ENCODE measurements at regions not wholly inside any gene's neighbourhood (a gene's known extent, or its start where the extent isn't known, plus 50 kb on each side); places are given as distances from the start of the nearest gene placed in this dataset.

GRCh38 chr4:136818811-136819330 lies 713.4 kb downstream of the PCDH18 start:
- DNase-seq (ENCODE audit: extremely low spot score): no peak
- Histone ChIP-seq H3K4me1 (ENCODE audit: insufficient read depth) (no peaks in the 10 kb centered on the region), H3K4me3 (ENCODE audit: low read depth, low read length) (no peak overlapping the region), H3K36me3 (ENCODE audit: insufficient read depth) (no peaks in the 10 kb centered on the region), H3K27ac (ENCODE audit: low read depth) (no peak overlapping the region)
- WGBS: 16% methylated on average over 1 of the region's 1 CpG

- Histone ChIP-seq H3K27ac (ENCODE audit: low read depth) (no peak overlapping the region), H3K4me3 (ENCODE audit: low read depth, low read length) (no peak overlapping the region), H3K36me3 (ENCODE audit: insufficient read depth) (no peaks in the 10 kb centered on the region), H3K4me1 (ENCODE audit: insufficient read depth) (no peaks in the 10 kb centered on the region)
- WGBS: 99% methylated on average over 42 of the region's 42 CpGs
- no peak for DNase-seq (ENCODE audit: extremely low spot score)
These were observed 720.0 kb downstream of the PCDH18 start for GRCh38 chr4:136812100-136812880.

- WGBS: 98% methylated on average over 14 of the region's 14 CpGs
- DNase-seq (ENCODE audit: extremely low spot score): no peak
- no peak overlapping the region for H3K4me3 ChIP-seq (ENCODE audit: low read depth, low read length)
- H3K27ac ChIP-seq (ENCODE audit: low read depth): no peak overlapping the region
- no peaks in the 10 kb centered on the region for H3K36me3 ChIP-seq (ENCODE audit: insufficient read depth)
- H3K4me1 ChIP-seq (ENCODE audit: insufficient read depth): no peaks in the 10 kb centered on the region
These were observed 720.7 kb downstream of the PCDH18 start for GRCh38 chr4:136811496-136812077.

GRCh38 chr4:136810626-136811025 lies 721.7 kb downstream of the PCDH18 start:
- Histone ChIP-seq H3K36me3 (ENCODE audit: insufficient read depth) (no peaks in the 10 kb centered on the region), H3K27ac (ENCODE audit: low read depth) (no peak overlapping the region), H3K4me3 (ENCODE audit: low read depth, low read length) (no peak overlapping the region), H3K4me1 (ENCODE audit: insufficient read depth) (no peaks in the 10 kb centered on the region)
- no peak for DNase-seq (ENCODE audit: extremely low spot score)
- 97% methylated on average over 6 of the region's 6 CpGs for WGBS

- H3K36me3 ChIP-seq (ENCODE audit: insufficient read depth): no peaks in the 10 kb centered on the region
- no peak for DNase-seq (ENCODE audit: extremely low spot score)
- H3K4me1 ChIP-seq (ENCODE audit: insufficient read depth): no peaks in the 10 kb centered on the region
- no peak overlapping the region for H3K27ac ChIP-seq (ENCODE audit: low read depth)
- 98% methylated on average over 1 of the region's 1 CpG for WGBS
- no peak overlapping the region for H3K4me3 ChIP-seq (ENCODE audit: low read depth, low read length)
These were observed 725.5 kb downstream of the PCDH18 start for GRCh38 chr4:136806844-136807243.

- WGBS: 90% methylated on average over 2 of the region's 2 CpGs
- Histone ChIP-seq H3K4me1 (ENCODE audit: insufficient read depth) (no peaks in the 10 kb centered on the region), H3K36me3 (ENCODE audit: insufficient read depth) (no peaks in the 10 kb centered on the region), H3K27ac (ENCODE audit: low read depth) (no peak overlapping the region), H3K4me3 (ENCODE audit: low read depth, low read length) (no peak overlapping the region)
- DNase-seq (ENCODE audit: extremely low spot score): no peak
These were observed 726.7 kb downstream of the PCDH18 start for GRCh38 chr4:136805617-136806016.

- no peak overlapping the region for H3K27ac ChIP-seq (ENCODE audit: low read depth)
- 82% methylated on average over 3 of the region's 3 CpGs for WGBS
- DNase-seq (ENCODE audit: extremely low spot score): no peak
- H3K36me3 ChIP-seq (ENCODE audit: insufficient read depth): no peaks in the 10 kb centered on the region
- H3K4me1 ChIP-seq (ENCODE audit: insufficient read depth): no peaks in the 10 kb centered on the region
- no peak overlapping the region for H3K4me3 ChIP-seq (ENCODE audit: low read depth, low read length)
These were observed 728.9 kb downstream of the PCDH18 start for GRCh38 chr4:136803433-136803832.

GRCh38 chr4:136800248-136800647 lies 732.0 kb downstream of the PCDH18 start:
- Histone ChIP-seq H3K27ac (ENCODE audit: low read depth) (no peak overlapping the region), H3K36me3 (ENCODE audit: insufficient read depth) (no peaks in the 10 kb centered on the region), H3K4me3 (ENCODE audit: low read depth, low read length) (no peak overlapping the region), H3K4me1 (ENCODE audit: insufficient read depth) (no peaks in the 10 kb centered on the region)
- DNase-seq (ENCODE audit: extremely low spot score): no peak
- 79% methylated on average over 3 of the region's 3 CpGs for WGBS

GRCh38 chr4:136796953-136797352 lies 735.3 kb downstream of the PCDH18 start:
- Histone ChIP-seq H3K36me3 (ENCODE audit: insufficient read depth) (no peaks in the 10 kb centered on the region), H3K4me1 (ENCODE audit: insufficient read depth) (no peaks in the 10 kb centered on the region), H3K27ac (ENCODE audit: low read depth) (no peak overlapping the region), H3K4me3 (ENCODE audit: low read depth, low read length) (no peak overlapping the region)
- no peak for DNase-seq (ENCODE audit: extremely low spot score)
- 82% methylated on average over 3 of the region's 3 CpGs for WGBS

GRCh38 chr4:136793848-136794247 lies 738.4 kb downstream of the PCDH18 start:
- Histone ChIP-seq H3K4me1 (ENCODE audit: insufficient read depth) (no peaks in the 10 kb centered on the region), H3K27ac (ENCODE audit: low read depth) (no peak overlapping the region), H3K36me3 (ENCODE audit: insufficient read depth) (no peaks in the 10 kb centered on the region), H3K4me3 (ENCODE audit: low read depth, low read length) (no peak overlapping the region)
- 64% methylated on average over 4 of the region's 4 CpGs for WGBS
- no peak for DNase-seq (ENCODE audit: extremely low spot score)

GRCh38 chr4:136784326-136784725 lies 748.0 kb downstream of the PCDH18 start:
- H3K36me3 ChIP-seq (ENCODE audit: insufficient read depth): no peaks in the 10 kb centered on the region
- WGBS: 75% methylated on average over 1 of the region's 1 CpG
- no peak for DNase-seq (ENCODE audit: extremely low spot score)
- H3K4me1 ChIP-seq (ENCODE audit: insufficient read depth): no peaks in the 10 kb centered on the region
- no peak overlapping the region for H3K27ac ChIP-seq (ENCODE audit: low read depth)
- H3K4me3 ChIP-seq (ENCODE audit: low read depth, low read length): no peak overlapping the region

- WGBS: 96% methylated on average over 6 of the region's 6 CpGs
- DNase-seq (ENCODE audit: extremely low spot score): no peak
- Histone ChIP-seq H3K27ac (ENCODE audit: low read depth) (no peak overlapping the region), H3K36me3 (ENCODE audit: insufficient read depth) (no peaks in the 10 kb centered on the region), H3K4me3 (ENCODE audit: low read depth, low read length) (no peak overlapping the region), H3K4me1 (ENCODE audit: insufficient read depth) (no peaks in the 10 kb centered on the region)
These were observed 762.6 kb downstream of the PCDH18 start for GRCh38 chr4:136769717-136770116.

- Histone ChIP-seq H3K27ac (ENCODE audit: low read depth) (no peak overlapping the region), H3K36me3 (ENCODE audit: insufficient read depth) (no peaks in the 10 kb centered on the region), H3K4me3 (ENCODE audit: low read depth, low read length) (no peak overlapping the region), H3K4me1 (ENCODE audit: insufficient read depth) (no peaks in the 10 kb centered on the region)
- no peak for DNase-seq (ENCODE audit: extremely low spot score)
- 36% methylated on average over 1 of the region's 1 CpG for WGBS
These were observed 763.4 kb downstream of the PCDH18 start for GRCh38 chr4:136768925-136769275.

- WGBS: 89% methylated on average over 3 of the region's 3 CpGs
- Histone ChIP-seq H3K36me3 (ENCODE audit: insufficient read depth) (no peaks in the 10 kb centered on the region), H3K4me3 (ENCODE audit: low read depth, low read length) (no peak overlapping the region), H3K27ac (ENCODE audit: low read depth) (no peak overlapping the region), H3K4me1 (ENCODE audit: insufficient read depth) (no peaks in the 10 kb centered on the region)
- DNase-seq (ENCODE audit: extremely low spot score): no peak
These were observed 763.9 kb downstream of the PCDH18 start for GRCh38 chr4:136768213-136768924.
